ENCODE measurements at regions not wholly inside any gene's neighbourhood (a gene's known extent, or its start where the extent isn't known, plus 50 kb on each side); places are given as distances from the start of the nearest gene placed in this dataset.
A peak's percentile ranks its signal among the peaks of the same experiment; 100 is the strongest.

DNA sequence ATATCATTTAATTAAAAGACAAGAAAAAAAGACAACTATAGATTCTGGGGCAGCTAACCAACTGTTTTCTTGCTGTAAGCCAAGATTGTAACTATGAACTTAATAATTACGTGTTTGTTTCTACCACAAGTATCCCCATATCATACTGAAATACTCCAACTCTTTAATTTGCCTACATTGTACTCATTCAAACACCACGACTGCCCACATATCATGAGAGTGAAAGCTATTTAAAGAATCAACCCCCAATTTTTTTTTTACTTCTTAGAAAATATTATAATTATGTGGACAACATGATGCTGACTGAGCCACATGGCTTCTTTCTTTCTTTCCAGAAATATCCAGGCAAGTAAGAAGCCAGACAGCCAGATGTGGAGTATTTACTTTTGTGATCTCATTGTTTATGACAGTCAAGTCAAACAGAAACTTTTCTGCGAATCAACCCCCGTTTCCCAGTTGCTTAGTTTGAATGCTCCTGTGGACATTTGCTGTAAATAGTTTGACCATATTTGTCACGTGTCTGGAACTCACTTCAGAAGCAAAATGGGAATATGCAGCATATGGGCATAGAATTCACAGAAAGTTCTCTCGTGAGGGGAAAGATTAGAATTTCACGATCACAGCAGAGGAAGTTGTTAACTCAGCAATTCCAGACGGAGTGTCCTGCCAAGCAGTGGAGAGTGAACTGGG lies 126.8 kb upstream of the PSMD7 start:
- no peak for DNase-seq

DNA sequence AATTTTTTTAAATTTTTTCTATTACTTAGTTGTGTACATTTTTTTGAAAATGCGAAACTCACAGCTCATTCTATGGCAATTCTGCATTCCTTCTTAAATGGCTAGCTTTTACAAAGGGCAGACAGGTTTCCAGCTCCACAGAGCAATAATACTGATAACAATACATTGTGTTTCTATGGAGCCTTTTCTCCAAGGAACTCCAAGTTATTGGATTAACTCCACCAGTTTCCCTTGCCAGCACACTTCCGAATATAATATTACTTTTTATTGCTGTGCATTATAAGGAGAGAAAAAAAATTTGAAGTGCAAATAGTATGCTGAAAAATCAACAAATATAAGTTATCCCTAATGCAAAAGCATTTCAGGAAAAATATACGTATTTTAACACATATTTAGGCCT lies 127.5 kb upstream of the PSMD7 start:
- no peak for DNase-seq

DNA sequence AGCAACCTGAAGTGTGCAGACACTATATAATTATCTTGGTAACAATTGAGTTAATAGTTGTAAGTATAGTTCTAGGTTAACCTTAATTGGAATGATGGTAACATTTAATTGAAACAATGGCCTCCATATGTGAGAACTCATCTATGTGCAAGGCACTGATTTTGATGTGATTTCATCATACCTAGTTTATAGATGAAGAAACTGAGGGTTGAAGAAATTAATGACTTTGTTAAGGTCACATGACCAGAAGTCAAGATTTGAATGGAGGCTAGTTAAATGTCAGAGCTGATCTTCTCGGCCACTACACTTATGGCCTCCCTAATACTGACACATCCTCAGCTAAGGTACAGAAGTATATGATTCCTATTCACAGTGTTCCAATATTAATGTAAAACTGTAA lies 128.2 kb upstream of the PSMD7 start:
- no peak for DNase-seq

DNA sequence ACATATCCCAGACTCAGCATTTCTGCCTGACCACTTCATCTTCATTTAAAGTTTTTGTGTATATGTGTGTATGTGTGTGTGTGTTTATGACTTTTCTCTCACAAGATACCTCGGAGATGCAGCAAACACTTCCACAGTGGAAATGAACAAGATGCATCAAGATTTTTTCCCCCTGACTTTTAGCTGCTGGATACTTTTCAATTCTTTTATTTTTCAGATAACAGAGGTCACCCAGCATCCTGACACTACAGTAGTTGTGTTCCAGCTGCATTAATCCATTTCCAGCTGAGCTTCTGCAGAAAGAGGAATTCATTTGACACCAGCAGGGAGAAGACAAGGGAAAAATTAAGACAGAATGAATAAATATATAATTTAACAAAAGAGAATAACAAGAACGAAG lies 130.2 kb upstream of the PSMD7 start:
- no peak for DNase-seq

DNA sequence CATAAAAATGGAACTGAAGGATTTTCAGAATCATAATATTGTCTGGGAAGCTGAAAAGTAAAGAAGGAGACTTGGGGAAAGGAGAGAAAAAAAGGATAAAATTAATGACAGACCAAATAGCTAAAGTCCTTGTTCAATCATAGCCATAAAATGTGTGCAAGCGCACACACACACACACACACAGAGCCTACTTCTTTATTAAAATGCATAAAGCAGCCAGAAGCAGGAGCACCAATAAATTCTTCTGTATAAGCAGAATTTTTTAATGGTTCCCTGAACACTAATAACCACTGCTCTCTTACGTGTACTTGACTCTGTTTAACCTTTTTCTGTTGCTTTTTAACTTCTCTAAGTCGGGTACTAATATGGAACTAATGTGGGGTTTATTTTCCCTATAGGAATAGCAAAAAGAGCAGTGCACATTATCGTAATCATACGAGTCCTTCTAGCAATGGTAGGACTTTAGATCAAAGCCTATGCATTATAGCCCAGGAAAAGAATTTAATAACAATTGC lies 131.0 kb upstream of the PSMD7 start:
- no peak for DNase-seq

DNA sequence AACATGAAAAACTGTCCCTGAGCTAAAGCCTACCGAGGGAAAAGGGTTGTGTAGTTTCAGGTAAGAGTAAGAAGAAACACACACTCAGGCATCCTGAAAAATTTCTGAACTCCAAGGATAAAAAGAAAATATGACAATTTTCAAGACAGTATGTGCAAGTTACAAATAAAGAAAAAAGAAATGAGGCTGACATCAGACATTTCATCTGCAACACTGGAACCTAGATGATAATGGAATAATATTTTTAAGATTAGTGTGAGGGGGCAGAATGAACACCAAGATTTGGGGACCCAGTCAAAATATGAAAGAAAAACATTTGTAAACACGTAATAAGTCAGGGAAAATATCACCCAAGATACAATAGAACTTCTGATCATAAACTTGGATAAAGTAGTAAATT lies 135.9 kb upstream of the PSMD7 start:
- no peak for DNase-seq

DNA sequence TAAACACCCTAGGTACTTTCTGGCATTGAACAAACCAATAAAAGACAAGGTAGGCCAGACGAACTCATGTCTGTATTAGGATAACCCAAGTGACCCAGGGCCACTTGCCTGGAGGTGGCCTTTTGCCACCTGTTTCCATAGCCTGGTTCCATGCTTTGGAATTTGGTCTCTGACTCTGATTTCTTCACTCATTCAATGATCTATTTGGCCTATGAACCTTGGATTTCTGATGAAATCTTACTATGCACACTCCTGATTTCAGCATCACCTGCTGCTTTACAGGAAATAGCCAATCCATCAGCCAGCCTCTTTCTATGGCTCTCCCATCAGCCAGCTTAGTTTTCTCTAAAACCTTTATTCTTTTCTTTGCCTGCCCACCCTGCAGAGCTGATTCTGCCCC lies 142.8 kb upstream of the PSMD7 start:
- DNase-seq, result no peak

DNA sequence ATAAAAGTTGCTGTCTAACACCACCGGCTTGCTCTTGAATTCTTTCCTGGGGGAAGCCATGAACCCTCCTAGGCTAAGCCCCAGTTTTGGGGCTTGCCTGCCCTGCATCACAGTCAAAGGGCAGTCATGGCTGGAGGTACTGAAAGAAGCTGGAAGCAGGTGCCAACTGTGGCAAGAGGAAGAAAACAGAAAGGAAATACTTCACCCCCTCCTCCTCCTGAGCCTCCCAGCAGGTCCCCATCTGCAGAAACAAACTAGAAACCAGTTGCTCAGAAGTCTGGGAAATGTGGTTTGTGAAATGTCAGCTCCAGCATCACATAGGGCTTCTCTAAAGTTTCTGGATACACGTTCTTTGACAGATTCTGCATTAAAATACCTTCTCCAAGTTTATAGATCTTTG lies 150.0 kb upstream of the PSMD7 start:
- no peak for DNase-seq

DNA sequence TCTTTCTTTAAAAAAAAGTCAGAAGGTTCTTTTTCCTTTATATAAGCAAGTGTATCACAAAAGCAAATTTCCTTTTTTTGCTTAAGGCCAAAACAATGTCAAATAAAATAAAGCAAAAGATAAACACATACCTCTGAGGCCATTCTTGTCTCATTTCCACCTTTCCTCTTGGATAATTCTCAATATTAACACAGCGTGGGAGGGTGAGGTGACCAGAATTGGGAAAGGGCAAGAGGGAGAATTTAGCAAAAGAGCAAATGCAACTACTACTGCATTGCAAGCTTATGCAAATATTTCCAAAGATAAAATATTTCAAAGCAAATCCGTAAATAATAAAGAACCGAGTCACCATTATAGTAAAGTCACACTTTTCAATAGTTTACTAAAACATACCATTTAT lies 153.4 kb upstream of the PSMD7 start:
- no peak for DNase-seq

DNA sequence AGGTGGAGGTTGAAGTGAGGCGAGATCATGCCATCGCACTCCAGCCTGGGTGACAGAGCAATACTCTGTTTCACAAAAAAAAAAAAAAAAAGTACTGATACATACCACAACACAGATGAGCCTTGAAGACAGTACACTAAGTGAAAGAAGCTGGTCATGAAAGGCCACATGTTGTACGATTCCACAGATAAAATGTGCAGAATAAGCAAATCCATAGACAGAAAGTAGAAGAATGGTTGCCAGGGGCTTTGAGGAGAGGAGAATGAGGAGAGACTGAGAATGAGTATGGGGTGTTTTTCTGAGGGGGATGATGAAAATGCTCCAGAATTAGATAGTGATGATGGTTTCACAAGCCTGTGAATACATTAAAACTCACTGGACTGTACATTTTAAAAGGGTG lies 155.6 kb upstream of the PSMD7 start:
- DNase-seq, result no peak

DNA sequence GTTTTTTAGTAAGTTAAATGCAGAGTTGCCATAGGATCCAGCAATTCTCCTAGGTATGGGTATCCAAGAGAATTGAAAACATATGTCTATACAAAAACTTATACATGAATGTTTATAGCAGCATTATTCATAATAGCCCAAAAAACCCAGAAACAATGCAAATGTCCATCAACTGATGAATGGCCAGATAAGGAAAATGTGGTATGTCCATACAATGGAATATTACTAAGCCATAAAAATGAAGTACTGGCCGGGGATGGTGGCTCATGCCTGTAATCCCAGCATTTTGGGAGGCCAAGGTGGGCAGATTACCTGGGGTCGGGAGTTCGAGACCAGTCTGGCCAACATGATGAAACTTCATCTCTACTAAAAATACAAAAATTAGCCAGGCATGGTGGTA lies 156.1 kb upstream of the PSMD7 start:
- no peak for DNase-seq

DNA sequence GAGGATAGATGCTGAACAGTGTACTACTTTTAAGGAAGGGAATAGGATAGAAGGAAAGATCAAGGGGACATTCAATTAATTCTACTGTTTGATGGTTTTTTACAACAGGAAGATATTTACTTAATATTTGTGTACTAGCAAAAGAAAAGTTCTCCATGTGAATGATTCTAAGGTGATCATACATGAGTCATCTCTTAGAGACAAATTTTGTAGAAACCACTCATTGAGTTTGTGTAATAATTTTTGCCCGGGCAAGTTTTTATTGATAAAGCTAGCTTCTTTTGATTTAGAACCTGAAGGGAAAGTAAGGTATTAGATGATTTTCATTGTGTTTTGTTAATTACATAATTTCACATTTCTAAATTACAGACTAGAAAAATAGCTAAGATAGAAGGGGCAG lies 172.8 kb upstream of the PSMD7 start:
- no peak for DNase-seq

DNA sequence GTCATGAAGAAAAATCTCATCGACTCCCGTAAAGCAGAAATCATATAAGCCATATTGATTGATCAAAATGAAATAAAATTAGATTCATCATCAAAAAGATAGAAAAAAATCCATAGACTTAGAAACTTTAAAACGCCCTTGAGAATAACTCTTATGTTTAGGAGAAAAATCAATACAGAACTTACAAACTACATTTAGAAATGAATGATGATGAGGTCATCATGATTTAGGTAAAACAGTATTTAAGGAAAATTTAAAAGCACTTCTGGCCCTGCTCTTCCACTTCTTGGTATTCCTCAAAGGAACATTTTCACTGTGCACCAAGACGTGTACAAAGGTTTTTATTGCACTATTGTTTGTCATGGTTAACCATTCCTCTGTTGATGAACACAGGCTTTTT lies 173.4 kb upstream of the PSMD7 start:
- DNase-seq, result no peak

DNA sequence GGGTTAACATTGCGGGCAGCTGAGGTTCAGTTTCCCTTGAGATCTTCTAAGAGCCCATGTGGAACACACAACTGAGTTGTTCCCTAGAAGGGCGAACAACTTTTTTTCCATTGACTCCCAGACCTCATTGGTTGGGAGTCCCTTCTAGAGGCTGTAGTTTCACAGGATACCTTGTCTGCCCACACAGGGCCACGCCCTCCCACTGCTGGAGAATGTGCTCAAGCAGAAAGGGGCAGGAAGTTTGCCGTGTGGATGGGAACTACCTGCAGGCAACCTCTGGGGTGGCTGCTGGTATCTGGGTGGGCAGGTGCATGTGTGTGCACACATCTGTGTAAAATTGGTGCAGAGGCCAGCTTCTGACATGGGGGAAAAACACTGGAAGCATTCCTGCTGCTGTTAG lies 178.8 kb upstream of the PSMD7 start:
- no peak for DNase-seq

DNA sequence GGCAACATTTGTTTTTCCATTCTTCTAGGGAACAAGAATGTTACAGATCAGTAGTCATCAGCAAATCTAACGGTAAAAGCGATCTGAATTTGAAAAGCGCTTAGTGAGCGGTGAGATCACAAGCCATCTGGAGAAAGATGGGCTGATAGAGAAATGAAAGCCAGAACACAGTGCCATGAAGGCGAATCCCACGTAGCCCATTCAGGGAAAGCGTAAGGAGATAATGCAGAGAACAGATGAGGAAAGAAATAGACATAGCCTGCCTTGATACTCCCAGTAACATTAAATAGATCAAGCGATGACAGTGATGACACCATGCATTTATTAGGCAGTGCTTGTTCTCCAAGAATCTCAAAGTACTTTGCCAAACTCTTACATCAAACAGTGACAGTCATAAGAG lies 183.1 kb upstream of the PSMD7 start:
- DNase-seq, result no peak

DNA sequence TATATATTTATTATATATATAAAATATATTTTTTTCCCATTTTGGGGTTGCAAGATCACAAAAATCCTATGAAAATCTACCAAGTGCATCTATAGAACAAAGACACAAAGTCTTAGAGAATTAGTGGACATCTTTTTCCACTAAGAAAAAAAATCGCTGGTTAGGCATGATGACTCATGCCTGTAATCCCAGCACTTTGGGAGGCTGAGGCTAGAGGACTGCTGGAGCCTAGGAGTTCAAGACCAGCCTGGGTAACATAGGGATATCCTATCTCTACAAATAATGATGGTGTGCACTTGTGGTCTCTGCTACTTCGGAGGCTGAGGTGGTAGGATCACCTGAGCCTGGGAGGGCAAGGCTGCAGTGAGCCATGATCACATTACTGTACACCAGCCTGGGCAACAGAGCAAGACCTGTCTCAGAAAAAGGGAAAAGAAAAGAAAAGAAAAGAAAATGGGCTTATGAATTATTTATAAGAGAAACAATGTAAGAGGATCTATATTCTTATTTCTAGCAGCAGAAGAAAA lies 185.1 kb upstream of the PSMD7 start:
- DNase-seq, result no peak

DNA sequence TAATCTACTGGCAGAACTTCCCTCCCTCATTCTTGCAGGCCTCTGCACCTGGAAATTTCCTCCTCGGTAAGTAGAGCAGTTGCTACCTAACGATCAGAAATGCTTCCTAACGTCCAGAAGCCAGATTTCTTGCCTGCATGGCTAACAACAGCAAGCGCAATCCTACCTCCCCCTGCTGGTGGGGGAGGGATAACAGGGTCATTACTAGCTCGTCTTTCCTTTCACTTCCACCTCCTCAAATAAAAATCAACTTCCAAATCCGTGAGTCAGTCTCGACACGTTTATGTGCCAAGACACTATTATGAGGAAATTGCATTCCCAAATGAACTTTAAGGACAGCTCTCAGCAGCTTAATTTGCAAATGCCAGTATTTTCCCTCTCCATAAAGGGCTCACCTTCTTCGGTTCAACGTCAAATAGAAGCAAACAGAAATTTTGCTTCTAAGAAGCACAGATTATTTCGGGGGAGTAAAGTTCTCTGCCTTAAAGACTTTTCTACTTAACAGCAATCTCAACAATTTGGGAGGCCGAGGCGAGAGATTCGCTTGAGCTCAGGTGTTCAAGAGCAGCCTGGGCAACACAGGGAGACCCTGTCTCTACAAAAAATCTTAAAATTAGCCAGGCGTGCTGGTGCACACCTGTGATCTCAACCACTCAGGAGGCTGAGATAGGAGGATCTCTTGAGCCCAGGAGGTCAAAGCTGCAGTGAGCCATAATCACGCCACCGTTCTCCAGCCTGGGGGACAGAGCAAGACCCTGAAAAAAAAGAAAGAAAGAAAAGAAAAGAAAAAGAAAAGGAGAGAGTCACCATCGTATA lies 188.6 kb upstream of the PSMD7 start:
- DNase-seq, result peak; percentile 53 to 77

DNA sequence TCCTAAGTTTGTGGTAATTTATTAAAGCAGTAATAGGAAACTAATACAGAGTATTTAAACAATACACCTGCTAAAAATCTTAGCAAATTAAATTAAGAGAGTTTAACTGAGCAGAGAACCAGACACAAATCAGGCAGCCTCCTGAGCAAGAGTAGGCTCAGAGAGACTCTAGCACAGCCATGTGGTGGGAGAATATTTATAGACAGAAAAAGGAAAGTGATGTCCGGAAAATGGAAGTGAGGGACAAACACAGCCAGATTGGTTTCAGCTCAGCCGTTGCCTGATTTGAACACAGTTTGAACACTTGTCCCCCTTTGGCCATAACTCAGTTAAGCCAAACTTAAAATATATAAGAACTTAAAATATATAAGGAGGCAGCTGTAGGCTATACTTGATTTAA lies 192.6 kb upstream of the PSMD7 start:
- DNase-seq, result no peak

DNA sequence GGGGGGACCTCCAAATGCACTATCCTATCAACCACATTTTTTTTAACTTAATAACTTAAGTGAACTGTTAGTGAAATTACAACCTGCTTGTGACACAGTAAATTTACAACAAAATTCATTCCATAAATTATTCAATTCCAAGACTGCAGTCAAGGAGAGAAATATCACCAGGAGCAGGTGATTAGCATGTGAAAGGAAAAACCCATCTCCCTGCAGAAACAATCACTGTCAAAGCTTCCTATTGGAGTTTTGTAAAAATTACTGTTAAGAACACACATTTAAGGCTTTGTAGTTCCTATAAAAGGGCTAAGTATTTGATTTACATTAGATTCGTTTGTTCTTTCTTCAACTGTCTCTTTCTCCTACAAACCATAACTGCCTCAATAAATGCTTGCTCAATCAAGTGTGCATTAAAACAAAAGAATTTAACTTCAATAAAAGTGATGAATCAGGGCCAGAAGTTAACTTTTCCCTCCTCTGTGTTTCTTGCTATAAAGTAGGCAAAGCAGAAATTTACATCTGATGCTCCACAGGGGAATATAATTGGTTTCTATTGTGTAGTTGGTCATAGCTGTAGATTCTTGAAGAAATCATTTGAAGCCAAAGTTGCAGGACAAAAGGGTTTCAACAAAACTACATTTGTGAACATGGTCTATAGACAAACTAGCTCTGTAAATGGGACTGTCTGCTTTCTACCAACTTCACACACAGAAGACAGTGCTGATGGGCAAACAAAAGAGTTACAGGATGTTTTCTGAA lies 195.1 kb upstream of the PSMD7 start:
- DNase-seq, result no peak

DNA sequence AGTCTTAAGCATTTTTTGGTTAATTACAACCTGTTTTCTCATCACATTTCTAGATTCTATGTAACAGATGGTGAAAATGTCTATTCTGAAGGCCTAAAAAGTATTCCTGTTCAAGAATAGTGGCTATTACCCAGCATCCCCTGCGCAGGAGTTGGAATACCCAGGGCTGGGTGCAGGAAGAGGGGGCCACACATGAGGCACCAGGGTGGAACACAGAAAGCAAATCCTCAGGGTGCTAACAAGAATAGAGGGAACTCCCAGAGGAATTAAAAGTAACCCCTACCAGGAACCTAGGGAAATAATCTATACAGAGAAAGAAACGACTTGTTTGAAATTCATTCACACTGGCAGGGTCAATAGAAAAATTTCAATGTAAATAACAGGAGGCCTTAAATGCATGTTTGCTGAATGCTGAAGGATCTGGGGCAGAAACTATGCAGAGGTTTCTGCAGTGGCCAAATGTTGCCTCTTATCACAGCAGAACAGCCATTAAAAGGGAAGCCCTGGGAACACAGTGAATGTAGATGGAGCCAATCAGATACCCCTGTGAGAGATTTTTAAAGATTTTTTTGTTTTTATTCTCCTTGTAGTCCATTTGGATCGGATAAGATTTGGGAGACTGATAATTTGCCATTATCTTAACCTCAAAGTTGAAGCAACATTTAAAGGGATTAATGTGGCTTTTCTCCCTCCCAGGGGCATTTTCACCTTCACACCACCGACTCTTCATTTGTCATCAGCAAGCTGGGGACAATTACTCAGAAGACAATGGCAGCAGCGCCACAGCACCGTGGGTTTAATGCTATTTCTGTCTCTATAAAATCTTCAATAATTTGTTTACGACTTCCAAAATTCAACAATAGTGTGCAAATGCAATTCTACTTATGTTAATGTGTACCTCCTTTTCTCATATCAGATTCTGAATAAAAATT lies 196.0 kb upstream of the PSMD7 start:
- no peak for DNase-seq

DNA sequence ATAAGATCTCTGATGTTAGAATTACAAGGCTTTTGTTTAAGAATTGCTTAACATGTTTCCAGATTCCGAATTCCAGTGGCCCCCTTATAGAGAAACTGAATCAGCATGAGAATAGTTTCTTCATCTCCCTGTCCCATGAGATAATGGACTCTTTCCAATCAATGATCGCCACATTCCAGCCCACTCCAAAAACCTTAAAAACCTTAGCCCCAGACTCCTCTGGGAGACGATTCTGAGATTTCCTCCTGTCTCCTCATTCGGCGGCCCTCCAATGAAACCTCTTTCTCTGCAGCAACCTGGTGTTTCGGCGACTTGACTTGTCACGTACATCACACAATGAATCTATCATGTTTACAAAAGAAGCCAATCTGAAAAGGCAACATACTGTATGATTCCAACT lies 197.1 kb upstream of the PSMD7 start:
- no peak for DNase-seq

DNA sequence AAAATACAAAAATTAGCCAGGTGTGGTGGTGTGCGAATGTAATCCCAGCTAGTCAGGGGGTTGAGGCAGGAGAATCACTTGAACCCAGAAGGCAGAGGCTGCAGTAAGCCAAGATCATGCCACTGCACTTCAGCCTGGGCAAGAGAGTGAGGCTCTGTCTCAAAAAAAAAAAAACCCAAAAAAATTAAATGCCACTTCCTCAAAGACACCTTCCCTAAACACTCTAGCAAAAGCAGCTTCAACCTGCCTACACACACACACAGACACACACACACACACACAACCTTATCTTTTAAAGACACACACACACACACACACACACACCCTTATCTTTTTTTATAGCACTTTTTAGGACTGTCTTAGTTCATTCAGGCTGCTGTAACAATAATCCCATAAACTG lies 201.7 kb upstream of the PSMD7 start:
- DNase-seq, result peak; percentile 13 to 14

Data from inflammatory macrophage treated with lipopolysaccharide for 1 hour (primary cell).